ENCODE measurements at regions not wholly inside any gene's neighbourhood (a gene's known extent, or its start where the extent isn't known, plus 50 kb on each side); places are given as distances from the start of the nearest gene placed in this dataset.

DNA sequence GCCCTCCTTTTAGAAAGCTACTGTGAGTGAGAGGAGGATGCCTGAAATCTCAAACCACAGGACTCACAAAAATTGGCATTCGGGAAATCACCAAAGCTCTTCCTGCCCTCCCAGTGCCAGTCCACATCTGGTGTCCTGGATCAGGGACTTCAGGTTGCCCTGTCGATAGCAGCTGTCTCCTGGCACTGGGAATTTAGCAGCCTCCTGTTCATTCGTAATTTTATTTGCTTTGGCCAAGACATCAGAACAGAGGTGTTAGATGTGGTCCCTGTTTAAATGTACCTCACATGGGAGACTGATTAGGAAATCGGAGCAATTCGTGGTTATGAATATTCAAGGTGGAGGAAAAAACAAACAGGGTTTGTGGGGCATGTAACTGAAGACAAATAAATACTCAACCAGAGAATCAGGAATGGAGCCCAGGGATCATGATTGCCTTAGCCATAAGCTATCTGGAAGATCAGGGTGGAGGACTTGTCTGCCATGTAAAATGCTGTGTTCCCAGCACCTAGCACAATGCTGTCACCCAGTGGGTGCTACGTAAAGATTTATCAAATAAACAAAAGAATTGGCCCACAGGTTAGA is 265.2 kb upstream of the PROK2 start:
- no peak for DNase-seq (ENCODE audit: low spot score in 2 of 2, unreplicated experiment in 2 of 2)
- Mint-ChIP-seq H3K9me3 (no peaks in the 10 kb centered on the region), H3K27me3 (ENCODE audit: low read depth) (no peaks in the 10 kb centered on the region), H3K27ac (no peak overlapping the region), H3K36me3 (no peaks in the 10 kb centered on the region), H3K4me1 (no peaks in the 10 kb centered on the region), H3K4me3 (no peak overlapping the region)
- TF ChIP-seq, protein P1, sequence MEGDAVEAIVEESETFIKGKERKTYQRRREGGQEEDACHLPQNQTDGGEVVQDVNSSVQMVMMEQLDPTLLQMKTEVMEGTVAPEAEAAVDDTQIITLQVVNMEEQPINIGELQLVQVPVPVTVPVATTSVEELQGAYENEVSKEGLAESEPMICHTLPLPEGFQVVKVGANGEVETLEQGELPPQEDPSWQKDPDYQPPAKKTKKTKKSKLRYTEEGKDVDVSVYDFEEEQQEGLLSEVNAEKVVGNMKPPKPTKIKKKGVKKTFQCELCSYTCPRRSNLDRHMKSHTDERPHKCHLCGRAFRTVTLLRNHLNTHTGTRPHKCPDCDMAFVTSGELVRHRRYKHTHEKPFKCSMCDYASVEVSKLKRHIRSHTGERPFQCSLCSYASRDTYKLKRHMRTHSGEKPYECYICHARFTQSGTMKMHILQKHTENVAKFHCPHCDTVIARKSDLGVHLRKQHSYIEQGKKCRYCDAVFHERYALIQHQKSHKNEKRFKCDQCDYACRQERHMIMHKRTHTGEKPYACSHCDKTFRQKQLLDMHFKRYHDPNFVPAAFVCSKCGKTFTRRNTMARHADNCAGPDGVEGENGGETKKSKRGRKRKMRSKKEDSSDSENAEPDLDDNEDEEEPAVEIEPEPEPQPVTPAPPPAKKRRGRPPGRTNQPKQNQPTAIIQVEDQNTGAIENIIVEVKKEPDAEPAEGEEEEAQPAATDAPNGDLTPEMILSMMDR (IDR thresholded peaks at IDR 0.05; ENCODE audit: unreplicated experiment), result no peak

DNA sequence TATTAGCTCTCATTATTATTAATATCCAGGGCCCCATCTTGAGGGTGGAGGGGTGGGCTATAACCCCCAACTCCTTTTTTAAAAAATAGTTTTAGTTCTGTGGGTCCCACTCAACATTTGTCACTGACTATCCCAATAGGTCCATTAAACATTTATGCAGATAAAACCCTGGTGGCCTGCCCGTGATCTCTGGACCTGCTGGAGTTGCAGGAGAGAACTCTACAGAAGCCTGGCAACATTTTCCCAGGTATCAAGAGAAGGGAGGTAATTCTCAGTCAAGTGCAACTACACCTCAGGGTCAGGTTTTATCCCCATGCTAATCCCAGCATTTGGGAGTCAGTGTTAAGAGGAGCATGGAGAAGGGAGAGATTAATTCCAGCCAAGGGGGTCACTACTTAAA is 264.4 kb upstream of the PROK2 start:
- Mint-ChIP-seq H3K4me1 (peaks cover 4% of the 10 kb centered on the region), H3K27ac (no peak overlapping the region), H3K27me3 (ENCODE audit: low read depth) (no peaks in the 10 kb centered on the region), H3K4me3 (no peak overlapping the region), H3K9me3 (no peaks in the 10 kb centered on the region), H3K36me3 (no peaks in the 10 kb centered on the region)
- TF ChIP-seq, protein P1 (IDR thresholded peaks at IDR 0.05; ENCODE audit: unreplicated experiment), result no peak
- DNase-seq (ENCODE audit: low spot score in 2 of 2, unreplicated experiment in 2 of 2), result no peak

DNA sequence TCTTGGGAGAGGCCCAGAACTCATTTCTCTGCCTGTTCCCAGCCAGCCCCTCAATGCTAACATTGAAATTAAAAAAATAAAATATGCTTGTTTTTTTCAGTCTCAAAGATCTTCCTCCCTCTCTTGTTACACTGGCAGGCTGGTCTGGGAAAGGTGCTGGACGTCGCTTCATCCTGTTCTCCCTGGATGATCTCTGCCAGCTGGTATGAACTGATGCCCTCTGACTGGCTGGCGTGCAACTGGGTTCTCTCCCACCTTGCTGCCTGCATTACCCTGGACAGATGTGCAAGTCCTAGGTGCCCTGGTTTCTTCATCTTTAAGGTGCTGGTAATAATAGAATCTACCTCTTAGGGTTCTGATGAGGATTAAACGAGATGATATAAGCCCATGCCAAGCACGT is 263.9 kb upstream of the PROK2 start:
- Mint-ChIP-seq H3K9me3 (no peaks in the 10 kb centered on the region), H3K27me3 (ENCODE audit: low read depth) (no peaks in the 10 kb centered on the region), H3K4me3 (no peak overlapping the region), H3K27ac (no peak overlapping the region), H3K4me1 (peaks cover 5% of the 10 kb centered on the region), H3K36me3 (no peaks in the 10 kb centered on the region)
- TF ChIP-seq, protein P1 (IDR thresholded peaks at IDR 0.05; ENCODE audit: unreplicated experiment), result no peak
- DNase-seq (ENCODE audit: low spot score in 2 of 2, unreplicated experiment in 2 of 2), result no peak

DNA sequence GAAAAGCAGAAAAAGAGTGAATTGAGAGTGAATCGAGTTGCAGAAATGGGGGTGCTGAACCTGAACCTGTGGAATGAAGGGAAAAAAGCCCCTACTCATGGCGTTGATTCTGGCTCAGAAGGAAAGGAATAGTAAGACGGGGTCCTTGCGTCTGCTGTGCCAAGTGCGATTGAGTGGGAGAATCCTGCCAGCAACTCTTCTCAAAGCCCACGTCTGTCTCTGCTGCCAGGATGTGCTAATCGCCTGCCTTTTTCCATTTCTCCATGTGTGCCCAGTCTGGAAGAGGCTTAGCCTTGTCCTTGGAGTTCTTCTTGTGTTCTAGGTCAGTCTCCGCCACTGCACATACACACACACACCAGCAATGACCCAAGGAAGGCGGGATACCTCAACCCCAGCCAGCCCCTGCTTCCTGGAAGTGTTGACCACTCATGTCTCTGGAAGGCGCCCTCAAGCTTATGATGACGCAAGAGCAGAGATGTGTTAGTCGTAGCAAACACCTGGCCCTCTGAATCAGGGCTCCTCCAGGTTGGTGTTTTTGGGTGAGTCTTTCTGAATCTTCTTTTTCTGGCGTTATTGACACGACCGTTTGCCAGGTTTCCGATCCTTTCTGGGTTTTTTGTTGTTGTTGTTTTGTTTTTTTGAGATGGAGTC is 262.4 kb upstream of the PROK2 start:
- Mint-ChIP-seq H3K36me3 (no peaks in the 10 kb centered on the region), H3K4me1 (peaks cover 5% of the 10 kb centered on the region), H3K4me3 (no peak overlapping the region), H3K27ac (no peak overlapping the region), H3K9me3 (no peaks in the 10 kb centered on the region), H3K27me3 (ENCODE audit: low read depth) (no peaks in the 10 kb centered on the region)
- no peak for DNase-seq (ENCODE audit: low spot score in 2 of 2, unreplicated experiment in 2 of 2)
- TF ChIP-seq, protein P1 (IDR thresholded peaks at IDR 0.05; ENCODE audit: unreplicated experiment), result no peak

DNA sequence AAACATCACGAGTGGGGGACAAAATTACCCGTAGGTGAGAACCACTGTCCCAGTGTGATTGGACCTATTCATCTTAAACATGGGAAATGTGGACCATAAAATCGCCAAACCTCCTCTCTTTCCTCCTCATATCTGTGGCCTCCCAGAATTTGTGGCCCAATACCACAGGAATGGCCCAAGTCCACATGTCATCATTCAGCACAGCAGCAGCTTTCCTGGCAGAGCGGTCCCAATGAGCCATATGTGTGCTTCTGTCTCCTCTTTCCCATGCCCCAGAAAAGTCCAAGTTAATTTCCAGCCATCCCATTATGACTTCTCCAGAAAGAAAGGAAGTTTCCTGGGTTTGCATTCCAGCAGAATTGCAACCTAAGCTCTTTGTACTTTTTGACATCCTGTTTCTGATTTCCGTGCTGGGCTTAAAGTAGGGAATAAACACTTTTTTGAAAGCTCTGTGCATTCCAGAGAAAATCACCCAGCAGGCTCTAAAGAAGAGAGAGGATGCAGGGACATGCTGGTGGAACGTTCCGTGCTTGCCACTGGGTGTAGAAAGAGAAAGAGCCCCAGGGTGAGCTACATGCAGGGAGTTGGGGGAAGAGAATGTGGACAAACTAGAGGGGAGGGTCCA is 259.4 kb upstream of the PROK2 start:
- TF ChIP-seq, protein P1 (IDR thresholded peaks at IDR 0.05; ENCODE audit: unreplicated experiment), result no peak
- peak overlapping the region; percentile 14 for H3K27ac Mint-ChIP-seq
- no peaks in the 10 kb centered on the region for H3K36me3 Mint-ChIP-seq
- no peaks in the 10 kb centered on the region for H3K9me3 Mint-ChIP-seq
- DNase-seq (ENCODE audit: low spot score in 2 of 2, unreplicated experiment in 2 of 2), result no peak
- no peak overlapping the region for H3K4me3 Mint-ChIP-seq
- peaks cover 5% of the 10 kb centered on the region for H3K4me1 Mint-ChIP-seq
- H3K27me3 Mint-ChIP-seq (ENCODE audit: low read depth), result peaks cover 2% of the 10 kb centered on the region
